Choroid plexus epithelial cell (primary cell): ENCODE measurements at regions not wholly inside any gene's neighbourhood (a gene's known extent, or its start where the extent isn't known, plus 50 kb on each side); places are given as distances from the start of the nearest gene placed in this dataset.
"Not testable (repeated sequence)": the region's sequence is repeated elsewhere in the genome, so short reads cannot be mapped to it uniquely, and the experiment has no call there.

Source experiments
- DNase-seq: peaks from one replicate; pipeline ENCODE4 v3.0.0-alpha.2; 2010; ENCODE audit warnings: low read depth
- H3K4me3 ChIP-seq: 2 replicates; pipeline ENCODE4 v1.5.1; 2011; ENCODE audit warnings: low read depth, mild to moderate bottlenecking, control low read depth, low read length, moderate library complexity
- CTCF ChIP-seq: conservative IDR thresholded peaks from 2 replicates; pipeline ENCODE4 v1.5.1; 2011; ENCODE audit warnings: low read depth, mild to moderate bottlenecking, control low read depth, inconsistent platforms, low read length, moderate library complexity

GRCh38 chr16:29257419-29258336, 148.8 kb downstream of the NPIPB11 start:
- not testable (repeated sequence) for DNase-seq, H3K4me3 ChIP-seq
- peak; percentile 61 for TF ChIP-seq CTCF

GRCh38 chr16:29256501-29256981, 150.0 kb downstream of the NPIPB11 start:
- H3K4me3 ChIP-seq, result no peak overlapping the region
- TF ChIP-seq CTCF, result no peak
- no peak for DNase-seq

- not testable (repeated sequence) for DNase-seq, H3K4me3 ChIP-seq
Observed at GRCh38 chr16:29255957-29256356, 150.6 kb downstream of the NPIPB11 start.

GRCh38 chr16:29255496-29255796, 151.1 kb downstream of the NPIPB11 start:
- not testable (repeated sequence) for H3K4me3 ChIP-seq, DNase-seq

GRCh38 chr16:29254676-29255495, 151.6 kb downstream of the NPIPB11 start:
- H3K4me3 ChIP-seq, result no peak overlapping the region
- DNase-seq, result no peak
- no peak for TF ChIP-seq CTCF

- not testable (repeated sequence) for H3K4me3 ChIP-seq, DNase-seq
Observed at GRCh38 chr16:29253716-29254590, 152.6 kb downstream of the NPIPB11 start.

- not testable (repeated sequence) for H3K4me3 ChIP-seq, DNase-seq
Observed at GRCh38 chr16:29253066-29253590, 153.4 kb downstream of the NPIPB11 start.

GRCh38 chr16:29252311-29252710, 154.2 kb downstream of the NPIPB11 start:
- H3K4me3 ChIP-seq, DNase-seq: not testable (repeated sequence)

- H3K4me3 ChIP-seq, result not testable (repeated sequence)
- DNase-seq, result peak; percentile 45
Observed at GRCh38 chr16:29251571-29252011, 154.9 kb downstream of the NPIPB11 start.

GRCh38 chr16:29250923-29251434, 155.5 kb downstream of the NPIPB11 start:
- not testable (repeated sequence) for H3K4me3 ChIP-seq, DNase-seq

GRCh38 chr16:29250469-29250868, 156.0 kb downstream of the NPIPB11 start:
- peak; percentile 41 for DNase-seq
- not testable (repeated sequence) for H3K4me3 ChIP-seq

GRCh38 chr16:29248940-29249318, 157.6 kb downstream of the NPIPB11 start:
- not testable (repeated sequence) for H3K4me3 ChIP-seq, DNase-seq

GRCh38 chr16:29248306-29248939, 158.1 kb downstream of the NPIPB11 start:
- DNase-seq, result peak; percentile 36
- H3K4me3 ChIP-seq, result not testable (repeated sequence)

GRCh38 chr16:29246091-29246490, 160.4 kb downstream of the NPIPB11 start:
- not testable (repeated sequence) for H3K4me3 ChIP-seq, DNase-seq
